ENCODE measurements at regions not wholly inside any gene's neighbourhood (a gene's known extent, or its start where the extent isn't known, plus 50 kb on each side); places are given as distances from the start of the nearest gene placed in this dataset.

GRCh38 chr12:126519833-126520232 lies 1454.6 kb downstream of the AACS start:
- TF ChIP-seq, protein P1, sequence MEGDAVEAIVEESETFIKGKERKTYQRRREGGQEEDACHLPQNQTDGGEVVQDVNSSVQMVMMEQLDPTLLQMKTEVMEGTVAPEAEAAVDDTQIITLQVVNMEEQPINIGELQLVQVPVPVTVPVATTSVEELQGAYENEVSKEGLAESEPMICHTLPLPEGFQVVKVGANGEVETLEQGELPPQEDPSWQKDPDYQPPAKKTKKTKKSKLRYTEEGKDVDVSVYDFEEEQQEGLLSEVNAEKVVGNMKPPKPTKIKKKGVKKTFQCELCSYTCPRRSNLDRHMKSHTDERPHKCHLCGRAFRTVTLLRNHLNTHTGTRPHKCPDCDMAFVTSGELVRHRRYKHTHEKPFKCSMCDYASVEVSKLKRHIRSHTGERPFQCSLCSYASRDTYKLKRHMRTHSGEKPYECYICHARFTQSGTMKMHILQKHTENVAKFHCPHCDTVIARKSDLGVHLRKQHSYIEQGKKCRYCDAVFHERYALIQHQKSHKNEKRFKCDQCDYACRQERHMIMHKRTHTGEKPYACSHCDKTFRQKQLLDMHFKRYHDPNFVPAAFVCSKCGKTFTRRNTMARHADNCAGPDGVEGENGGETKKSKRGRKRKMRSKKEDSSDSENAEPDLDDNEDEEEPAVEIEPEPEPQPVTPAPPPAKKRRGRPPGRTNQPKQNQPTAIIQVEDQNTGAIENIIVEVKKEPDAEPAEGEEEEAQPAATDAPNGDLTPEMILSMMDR (IDR thresholded peaks at IDR 0.05; ENCODE audit: low read depth, low read length, missing control alignments): no peak
- no peak for DNase-seq (ENCODE audit: extremely low read depth, low read depth)
- H3K4me3 ChIP-seq (replicated peaks; ENCODE audit: low read depth, low read length): no peak overlapping the region

- no peak overlapping the region for H3K4me3 ChIP-seq (replicated peaks; ENCODE audit: low read depth, low read length)
- DNase-seq (ENCODE audit: extremely low read depth, low read depth): no peak
- TF ChIP-seq, protein P1 (IDR thresholded peaks at IDR 0.05; ENCODE audit: low read depth, low read length, missing control alignments): no peak
These were observed 1458.7 kb downstream of the AACS start for GRCh38 chr12:126523891-126524290.

DNA sequence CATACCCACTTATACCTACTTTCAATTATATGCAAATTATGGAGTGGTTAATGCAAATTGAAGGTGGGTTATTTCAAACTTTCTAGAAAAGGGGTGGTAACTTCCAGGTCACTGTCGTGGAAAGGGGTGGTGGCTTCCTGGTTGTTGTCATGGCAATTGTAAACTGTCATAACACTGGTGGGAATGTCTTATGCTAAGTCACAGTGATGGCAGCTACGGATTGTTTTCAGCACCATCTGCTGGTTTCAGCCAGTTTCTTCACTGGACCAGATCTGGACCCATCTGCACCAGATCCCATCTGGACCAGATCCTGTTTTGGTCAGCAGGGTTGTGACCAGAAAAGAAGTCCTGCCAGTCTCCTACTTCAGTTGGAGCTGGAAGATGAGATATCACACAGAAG lies 1469.3 kb downstream of the AACS start:
- DNase-seq (ENCODE audit: extremely low read depth, low read depth): no peak
- TF ChIP-seq, protein P1 (IDR thresholded peaks at IDR 0.05; ENCODE audit: low read depth, low read length, missing control alignments): no peak
- H3K4me3 ChIP-seq (replicated peaks; ENCODE audit: low read depth, low read length): no peak overlapping the region

GRCh38 chr12:126534942-126535341 lies 1469.7 kb downstream of the AACS start:
- TF ChIP-seq, protein P1 (IDR thresholded peaks at IDR 0.05; ENCODE audit: low read depth, low read length, missing control alignments): no peak
- no peak for DNase-seq (ENCODE audit: extremely low read depth, low read depth)
- H3K4me3 ChIP-seq (replicated peaks; ENCODE audit: low read depth, low read length): no peak overlapping the region

GRCh38 chr12:126535971-126536370 lies 1470.7 kb downstream of the AACS start:
- DNase-seq (ENCODE audit: extremely low read depth, low read depth): no peak
- no peak overlapping the region for H3K4me3 ChIP-seq (replicated peaks; ENCODE audit: low read depth, low read length)
- TF ChIP-seq, protein P1 (IDR thresholded peaks at IDR 0.05; ENCODE audit: low read depth, low read length, missing control alignments): no peak

DNA sequence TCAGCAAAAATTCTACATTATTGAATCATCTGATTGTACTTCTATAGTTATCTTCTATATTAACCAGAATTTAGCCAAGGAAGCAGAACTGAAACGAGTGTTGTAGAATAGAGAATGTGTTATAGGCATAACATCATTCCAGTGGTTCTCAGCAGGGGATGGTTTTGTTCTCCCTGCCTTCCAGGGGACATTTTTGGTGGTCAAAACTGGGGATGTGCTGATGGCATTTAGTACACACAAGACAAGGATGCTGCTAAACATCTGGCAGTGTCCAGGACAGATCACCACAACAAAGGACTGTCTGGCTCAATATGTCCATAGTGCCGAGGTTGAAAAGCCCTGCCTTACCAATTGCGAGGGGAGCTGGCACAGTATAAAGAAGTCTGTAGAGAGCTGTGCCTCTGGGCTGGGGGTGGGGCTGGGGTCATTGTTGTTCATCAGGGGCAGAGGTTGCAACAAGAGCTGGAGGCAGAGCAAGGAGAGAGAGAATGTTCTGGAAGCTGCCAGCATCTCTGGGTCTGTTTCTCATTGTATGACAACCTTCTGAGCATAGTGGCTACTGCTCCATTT lies 1472.8 kb downstream of the AACS start:
- DNase-seq (ENCODE audit: extremely low read depth, low read depth): no peak
- no peak overlapping the region for H3K4me3 ChIP-seq (replicated peaks; ENCODE audit: low read depth, low read length)
- TF ChIP-seq, protein P1 (IDR thresholded peaks at IDR 0.05; ENCODE audit: low read depth, low read length, missing control alignments): no peak

DNA sequence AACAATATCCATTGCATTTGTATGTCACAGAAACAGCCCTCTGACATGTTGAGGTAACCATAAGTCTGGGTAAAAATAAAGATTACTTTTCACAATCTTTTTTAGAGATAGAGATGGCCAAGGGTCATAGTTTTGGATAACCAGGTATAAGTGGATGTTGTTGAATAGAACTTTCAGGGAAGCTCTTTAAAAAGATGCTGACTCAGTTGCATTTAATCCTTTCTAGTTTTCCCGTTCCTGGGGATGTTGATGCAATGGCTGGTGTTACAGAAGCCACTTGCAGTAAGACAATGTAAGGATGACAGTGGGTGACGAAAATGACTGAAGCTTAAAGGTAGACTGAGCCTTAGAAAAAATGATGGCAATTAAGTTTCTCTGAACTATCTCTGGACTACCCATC lies 1473.7 kb downstream of the AACS start:
- H3K4me3 ChIP-seq (replicated peaks; ENCODE audit: low read depth, low read length): no peak overlapping the region
- no peak for DNase-seq (ENCODE audit: extremely low read depth, low read depth)
- TF ChIP-seq, protein P1 (IDR thresholded peaks at IDR 0.05; ENCODE audit: low read depth, low read length, missing control alignments): no peak
